Rectal smooth muscle tissue (tissue), 1 donor: ENCODE measurements at regions not wholly inside any gene's neighbourhood (a gene's known extent, or its start where the extent isn't known, plus 50 kb on each side); places are given as distances from the start of the nearest gene placed in this dataset.
"Not testable (repeated sequence)": the region's sequence is repeated elsewhere in the genome, so short reads cannot be mapped to it uniquely, and the experiment has no call there.

Experiments used
- H3K27ac ChIP-seq: one replicate; pipeline ENCODE4 v1.7.0; 2013; ENCODE audit warnings: low read depth, low read length, inconsistent platforms
- H3K27me3 ChIP-seq: one replicate; pipeline ENCODE4 v1.7.0; 2013; ENCODE audit warnings: low read length; ENCODE audit not compliant: control insufficient read depth, insufficient read depth
- H3K36me3 ChIP-seq: one replicate; pipeline ENCODE4 v1.7.0; 2013; ENCODE audit warnings: low read length; ENCODE audit not compliant: control insufficient read depth, insufficient read depth
- H3K4me1 ChIP-seq: one replicate; pipeline ENCODE4 v1.7.0; 2013; ENCODE audit warnings: low read length; ENCODE audit not compliant: control insufficient read depth, insufficient read depth
- H3K4me3 ChIP-seq: one replicate; pipeline ENCODE4 v1.7.0; 2013; ENCODE audit warnings: low read length
- H3K9ac ChIP-seq: one replicate; pipeline ENCODE4 v1.7.0; 2013; ENCODE audit warnings: low read length

DNA sequence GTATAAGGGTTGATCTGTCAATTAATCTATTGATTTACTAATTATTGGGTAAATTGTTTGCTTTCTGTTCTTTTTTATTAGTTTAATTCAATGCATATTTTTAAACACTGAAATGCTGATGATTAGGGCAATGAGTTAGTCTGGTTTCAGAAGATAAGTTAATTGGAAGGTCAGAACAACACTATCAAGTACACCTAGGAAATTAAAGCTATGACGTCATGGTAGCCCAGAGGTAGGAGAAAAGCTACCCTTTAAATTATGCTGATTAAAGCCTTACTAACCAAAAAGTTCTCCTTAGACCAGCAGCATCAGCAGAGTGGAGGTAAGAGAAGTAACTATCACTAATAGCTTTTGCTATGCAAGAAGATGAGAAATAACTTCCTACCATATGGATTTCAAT, 770.4 kb upstream of the ARPP21 start:
- no peaks in the 10 kb centered on the region for H3K27me3 ChIP-seq
- no peaks in the 10 kb centered on the region for H3K4me1 ChIP-seq
- H3K9ac ChIP-seq = no peak overlapping the region
- no peaks in the 10 kb centered on the region for H3K36me3 ChIP-seq
- no peak overlapping the region for H3K4me3 ChIP-seq
- H3K27ac ChIP-seq = no peak overlapping the region

DNA sequence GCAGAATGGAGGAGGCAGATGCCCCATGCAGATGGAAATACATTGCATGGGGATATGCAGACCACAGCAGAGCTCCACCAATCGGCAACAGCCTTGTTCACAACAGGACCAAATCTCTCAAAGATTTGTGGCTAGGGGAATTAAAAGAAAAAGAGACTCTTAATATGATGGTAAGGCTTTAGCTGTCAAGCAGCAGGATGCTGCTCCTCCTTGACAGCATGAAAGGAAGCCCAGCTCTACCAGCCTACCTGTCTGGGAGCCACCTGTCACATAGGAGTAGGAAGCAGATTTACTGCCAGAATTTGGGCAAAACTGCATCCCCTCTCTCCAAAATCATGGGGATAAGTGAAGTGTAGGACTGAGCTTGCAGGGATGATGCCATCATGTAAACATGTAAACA, 769.6 kb upstream of the ARPP21 start:
- H3K4me1 ChIP-seq = no peaks in the 10 kb centered on the region
- H3K9ac ChIP-seq = no peak overlapping the region
- no peak overlapping the region for H3K27ac ChIP-seq
- no peak overlapping the region for H3K4me3 ChIP-seq
- no peaks in the 10 kb centered on the region for H3K27me3 ChIP-seq
- no peaks in the 10 kb centered on the region for H3K36me3 ChIP-seq

DNA sequence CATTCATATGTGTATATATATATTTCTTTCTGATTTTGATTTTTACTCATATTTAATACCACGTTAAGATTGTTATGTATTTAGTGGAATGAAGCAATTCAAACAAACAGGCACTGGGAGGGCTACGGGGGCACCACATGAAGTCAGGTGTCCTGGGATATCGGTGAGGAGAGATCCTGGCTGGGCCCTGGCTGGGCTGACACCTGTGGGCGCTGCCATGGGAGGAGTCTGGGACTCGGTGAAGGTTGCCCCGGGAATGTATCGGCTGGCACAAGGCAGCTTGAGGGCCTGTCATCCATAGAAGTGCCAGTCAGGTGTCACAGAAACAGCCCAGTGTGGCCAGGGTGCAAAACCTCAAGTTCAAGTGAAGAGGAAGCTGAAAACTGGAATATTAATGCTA, 766.9 kb upstream of the ARPP21 start:
- H3K36me3 ChIP-seq = no peaks in the 10 kb centered on the region
- H3K27ac ChIP-seq = no peak overlapping the region
- no peak overlapping the region for H3K4me3 ChIP-seq
- no peak overlapping the region for H3K9ac ChIP-seq
- no peaks in the 10 kb centered on the region for H3K4me1 ChIP-seq
- H3K27me3 ChIP-seq = no peaks in the 10 kb centered on the region

DNA sequence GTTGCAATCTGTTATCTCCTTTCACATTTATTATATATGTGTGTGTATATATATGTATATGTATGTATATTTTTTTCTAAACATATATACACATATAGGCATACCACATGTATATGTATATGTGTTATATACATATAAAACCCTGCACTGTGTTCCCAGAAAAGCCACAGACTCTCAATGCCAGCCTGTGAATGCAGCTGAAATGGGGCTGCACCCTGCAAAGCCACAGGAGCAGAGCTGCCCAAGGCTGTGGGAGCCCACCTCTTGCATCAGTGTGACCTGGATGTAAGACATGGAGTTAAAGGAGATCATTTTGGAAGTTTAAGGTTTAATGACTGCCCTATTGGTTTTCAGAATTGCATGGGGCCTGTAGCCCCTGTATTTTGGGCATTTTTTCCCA, 762.3 kb upstream of the ARPP21 start:
- Histone ChIP-seq H3K9ac (no peak overlapping the region), H3K27ac (no peak overlapping the region)

DNA sequence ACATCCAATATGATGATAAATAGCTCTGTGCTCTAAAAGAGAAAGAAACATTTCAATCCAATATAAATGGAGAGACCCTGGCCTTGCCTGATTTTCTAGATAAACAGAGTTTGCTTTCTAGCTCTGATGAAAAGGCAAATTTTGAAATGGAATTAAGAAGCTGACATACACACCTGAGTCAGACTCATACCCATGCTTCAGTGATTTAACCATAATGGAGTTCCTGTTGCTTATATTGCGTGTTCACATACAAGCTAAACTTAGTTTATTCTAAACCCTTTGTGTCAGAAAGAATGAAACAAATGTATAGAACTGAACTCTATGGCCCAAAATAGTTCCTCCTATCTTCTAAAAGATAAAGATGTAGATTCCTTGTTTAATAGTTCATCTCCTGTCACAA, 760.8 kb upstream of the ARPP21 start:
- Histone ChIP-seq H3K27me3 (no peaks in the 10 kb centered on the region), H3K4me1 (no peaks in the 10 kb centered on the region), H3K9ac (no peak overlapping the region), H3K4me3 (no peak overlapping the region), H3K27ac (no peak overlapping the region), H3K36me3 (no peaks in the 10 kb centered on the region)

More for the DNA sequence above, 762.3 kb upstream of the ARPP21 start:
- Histone ChIP-seq H3K4me1 (no peaks in the 10 kb centered on the region), H3K36me3 (no peaks in the 10 kb centered on the region), H3K27me3 (no peaks in the 10 kb centered on the region), H3K4me3 (no peak overlapping the region)

DNA sequence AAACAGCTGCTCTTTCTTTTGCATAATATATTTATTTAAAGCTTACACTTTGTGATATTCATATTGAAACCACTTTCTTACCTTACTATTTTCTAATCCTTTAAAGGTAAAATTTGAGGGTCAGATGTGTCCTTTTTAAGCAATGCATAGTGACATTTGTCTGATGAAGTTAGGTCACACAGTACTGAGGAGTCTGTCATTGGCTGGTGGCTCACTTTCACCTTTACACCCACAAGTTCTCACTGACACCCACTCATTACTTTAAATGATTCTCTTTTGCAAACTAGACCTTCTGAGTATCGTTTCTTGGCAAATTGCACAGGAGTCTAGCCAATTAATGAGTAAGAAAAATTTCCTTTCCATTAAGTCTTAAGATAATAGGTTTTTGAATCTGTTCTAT, 758.3 kb upstream of the ARPP21 start:
- Histone ChIP-seq H3K9ac (no peak overlapping the region), H3K27me3 (no peaks in the 10 kb centered on the region), H3K4me1 (no peaks in the 10 kb centered on the region)

DNA sequence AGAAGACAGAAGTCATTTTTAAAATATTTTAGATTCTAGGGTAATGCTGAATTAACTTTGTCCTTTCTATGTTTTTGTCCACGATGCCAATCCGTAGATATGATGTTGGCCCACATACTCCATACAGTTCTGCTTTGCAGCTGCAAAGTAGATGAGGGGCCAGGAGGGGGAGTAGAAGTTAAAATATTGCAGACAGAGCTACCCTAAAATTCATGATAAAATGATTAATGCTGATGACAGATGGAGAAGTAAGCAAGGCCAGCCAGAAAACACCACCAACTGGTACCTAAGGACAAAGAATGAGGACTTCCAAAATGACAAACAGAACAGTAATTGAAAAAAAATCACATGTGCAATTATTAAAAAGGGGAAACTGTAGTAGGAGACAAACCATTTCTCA, 756.6 kb upstream of the ARPP21 start:
- Histone ChIP-seq H3K27ac (no peak overlapping the region), H3K4me1 (no peaks in the 10 kb centered on the region), H3K27me3 (no peaks in the 10 kb centered on the region), H3K9ac (no peak overlapping the region), H3K36me3 (no peaks in the 10 kb centered on the region), H3K4me3 (no peak overlapping the region)

More for the DNA sequence above, 758.3 kb upstream of the ARPP21 start:
- Histone ChIP-seq H3K36me3 (no peaks in the 10 kb centered on the region), H3K27ac (no peak overlapping the region), H3K4me3 (no peak overlapping the region)

DNA sequence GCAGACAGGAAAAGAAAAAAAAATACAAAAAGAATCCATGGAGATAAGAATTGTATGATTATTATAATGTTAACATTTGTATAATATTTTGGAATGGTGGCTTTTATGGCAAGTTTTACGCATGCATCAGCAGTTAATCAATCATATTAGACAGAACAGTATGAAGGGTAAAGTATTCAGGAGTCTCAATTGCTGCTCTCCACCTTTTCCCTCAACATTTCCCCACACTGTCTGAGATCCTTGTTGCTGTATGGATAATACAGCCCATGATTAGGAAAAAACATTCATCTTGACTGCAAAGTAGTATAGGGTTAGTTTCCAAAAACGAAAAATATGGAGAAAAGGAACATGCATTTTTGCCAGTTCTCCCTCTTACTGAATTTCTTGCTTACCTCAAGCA, 755.3 kb upstream of the ARPP21 start:
- no peaks in the 10 kb centered on the region for H3K4me1 ChIP-seq
- H3K27ac ChIP-seq = no peak overlapping the region
- H3K9ac ChIP-seq = no peak overlapping the region
- H3K4me3 ChIP-seq = no peak overlapping the region
- no peaks in the 10 kb centered on the region for H3K36me3 ChIP-seq
- H3K27me3 ChIP-seq = no peaks in the 10 kb centered on the region

DNA sequence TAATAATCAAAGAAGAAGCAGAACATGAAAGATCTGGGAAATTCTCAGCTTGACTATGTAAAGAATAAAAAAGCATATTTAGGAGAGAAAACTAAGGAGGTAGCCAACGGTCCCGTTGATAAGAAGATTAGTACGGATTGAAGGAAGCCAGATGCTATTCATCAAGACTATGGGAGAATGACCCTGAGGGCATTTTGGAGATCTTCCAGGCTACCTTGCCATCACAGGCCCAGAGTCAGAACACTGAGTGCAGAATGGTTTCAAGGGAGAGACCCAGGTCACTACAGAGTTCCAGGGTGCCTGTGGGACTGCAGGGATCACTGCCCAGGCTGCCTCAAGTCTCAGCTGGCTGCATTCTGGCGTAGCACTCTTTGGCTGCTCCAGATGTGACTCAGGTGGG, 752.9 kb upstream of the ARPP21 start:
- H3K4me3 ChIP-seq = no peak overlapping the region
- no peaks in the 10 kb centered on the region for H3K4me1 ChIP-seq
- no peaks in the 10 kb centered on the region for H3K27me3 ChIP-seq
- H3K9ac ChIP-seq = no peak overlapping the region
- H3K27ac ChIP-seq = no peak overlapping the region
- no peaks in the 10 kb centered on the region for H3K36me3 ChIP-seq

DNA sequence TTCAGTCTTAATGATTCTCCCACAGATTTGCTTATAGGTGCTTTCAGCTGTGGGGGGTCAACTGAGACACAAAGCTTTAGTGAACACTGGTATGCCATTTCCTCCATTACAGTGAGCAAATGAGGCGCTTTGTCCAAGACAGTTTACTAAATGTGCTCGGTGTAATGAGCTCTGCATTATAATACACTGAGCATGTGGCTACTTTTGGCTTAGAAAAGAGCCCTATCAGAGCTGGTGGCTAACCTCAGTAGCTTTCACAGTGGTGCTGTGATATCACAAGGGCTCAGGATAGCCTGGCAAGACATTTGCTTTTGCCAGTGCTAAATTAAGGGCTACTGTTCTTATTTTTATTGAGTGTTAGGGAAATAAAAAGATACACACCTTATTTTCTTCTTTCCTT, 749.7 kb upstream of the ARPP21 start:
- Histone ChIP-seq H3K4me1 (no peaks in the 10 kb centered on the region), H3K36me3 (no peaks in the 10 kb centered on the region), H3K27me3 (no peaks in the 10 kb centered on the region), H3K27ac (no peak overlapping the region), H3K4me3 (no peak overlapping the region), H3K9ac (no peak overlapping the region)

DNA sequence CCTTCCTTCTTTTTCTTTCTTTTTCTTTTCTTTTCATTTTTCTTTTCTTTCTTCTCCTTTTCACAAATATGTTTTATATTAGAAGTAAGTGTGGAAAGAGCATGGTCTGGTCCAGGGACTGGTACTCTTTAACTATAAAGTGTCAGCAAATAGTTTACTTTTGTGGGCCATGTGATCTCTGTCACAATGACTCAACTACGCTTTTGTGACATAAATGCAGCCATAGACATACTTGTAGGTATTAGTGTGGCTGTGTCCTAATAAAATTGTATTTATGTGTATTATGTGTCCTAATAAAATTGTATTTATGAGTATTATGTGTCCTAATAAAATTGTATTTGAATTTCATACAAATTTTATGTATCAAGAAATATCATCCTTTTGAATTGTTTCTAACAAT, 749.1 kb upstream of the ARPP21 start:
- Histone ChIP-seq H3K9ac (no peak overlapping the region), H3K4me3 (no peak overlapping the region), H3K4me1 (no peaks in the 10 kb centered on the region), H3K27me3 (no peaks in the 10 kb centered on the region), H3K36me3 (no peaks in the 10 kb centered on the region), H3K27ac (no peak overlapping the region)

DNA sequence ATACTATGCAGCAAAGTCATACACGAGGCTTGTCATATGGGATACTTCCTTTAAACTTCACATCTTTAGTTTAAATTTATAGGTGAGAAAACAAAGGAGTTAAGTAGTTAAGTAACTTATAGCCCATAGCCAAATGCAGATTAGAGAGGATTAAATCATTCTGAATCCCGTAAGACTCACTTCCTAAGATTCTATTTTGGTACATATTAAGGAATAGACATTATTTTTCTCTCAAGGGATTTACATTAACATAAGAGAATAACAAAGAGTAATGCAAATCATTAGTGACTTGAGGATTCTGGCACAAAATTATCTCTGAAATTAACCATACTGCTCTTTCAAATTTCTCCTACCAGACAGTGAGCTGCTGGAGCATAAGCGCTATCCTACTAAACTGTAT, 747.4 kb upstream of the ARPP21 start:
- no peak overlapping the region for H3K27ac ChIP-seq
- H3K9ac ChIP-seq = no peak overlapping the region
- H3K4me3 ChIP-seq = no peak overlapping the region
- H3K36me3 ChIP-seq = no peaks in the 10 kb centered on the region
- H3K27me3 ChIP-seq = no peaks in the 10 kb centered on the region
- no peaks in the 10 kb centered on the region for H3K4me1 ChIP-seq

DNA sequence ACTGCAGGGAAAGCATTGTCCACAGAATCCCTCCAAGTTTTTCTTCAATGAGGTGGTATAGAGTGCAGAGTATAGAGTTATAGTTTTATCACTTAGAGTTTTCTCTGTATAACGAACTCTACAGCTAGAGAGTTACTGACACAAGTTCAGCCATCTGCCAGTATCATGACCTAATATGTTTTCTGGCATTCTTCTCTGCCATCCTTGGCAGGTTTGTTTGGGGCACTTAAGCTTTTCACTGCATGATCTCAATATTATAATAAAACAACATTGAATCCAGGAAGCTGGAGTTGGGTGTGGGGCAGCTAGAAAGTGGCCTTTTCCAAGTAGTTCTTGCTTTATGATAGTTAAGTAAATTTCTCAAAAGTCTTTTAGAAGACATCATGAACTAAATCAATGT, 743.5 kb upstream of the ARPP21 start:
- Histone ChIP-seq H3K27ac (no peak overlapping the region), H3K4me3 (no peak overlapping the region), H3K27me3 (no peaks in the 10 kb centered on the region), H3K36me3 (no peaks in the 10 kb centered on the region), H3K9ac (no peak overlapping the region), H3K4me1 (no peaks in the 10 kb centered on the region)

DNA sequence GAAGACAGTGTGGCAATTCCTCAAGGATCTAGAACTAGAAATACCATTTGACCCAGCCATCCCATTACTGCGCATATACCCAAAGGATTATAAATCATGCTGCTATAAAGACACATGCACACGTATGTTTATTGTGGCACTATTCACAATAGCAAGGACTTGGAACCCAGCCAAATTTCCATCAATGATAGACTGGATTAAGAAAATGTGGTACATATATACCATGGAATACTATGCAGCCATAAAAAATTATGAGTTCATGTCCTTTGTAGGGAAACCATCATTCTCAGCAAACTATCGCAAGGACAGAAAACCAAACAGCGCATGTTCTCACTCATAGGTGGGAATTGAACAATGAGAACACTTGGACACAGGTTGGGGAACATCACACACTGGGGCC, 729.6 kb upstream of the ARPP21 start:
- not testable (repeated sequence) for H3K36me3 ChIP-seq, H3K27ac ChIP-seq, H3K9ac ChIP-seq, H3K4me1 ChIP-seq, H3K4me3 ChIP-seq, H3K27me3 ChIP-seq
